Colonic mucosa (tissue), 4 donors: ENCODE measurements at regions not wholly inside any gene's neighbourhood (a gene's known extent, or its start where the extent isn't known, plus 50 kb on each side); places are given as distances from the start of the nearest gene placed in this dataset.

ENCODE experiments used
- DNase-seq: peaks from one replicate; pipeline ENCODE4 v3.0.0-alpha.2; 2020
- H3K27ac ChIP-seq: fragments of 200-600 bp; one replicate; pipeline ENCODE4 v1.8.0; 2021
- H3K27me3 ChIP-seq: fragments of 200-600 bp; one replicate; pipeline ENCODE4 v1.8.0; 2021
- H3K36me3 ChIP-seq: fragments of 200-600 bp; one replicate; pipeline ENCODE4 v1.8.0; 2021
- H3K4me1 ChIP-seq: fragments of 200-600 bp; one replicate; pipeline ENCODE4 v1.8.0; 2021; ENCODE audit warnings: mild to moderate bottlenecking
- H3K4me3 ChIP-seq: fragments of 200-600 bp; one replicate; pipeline ENCODE4 v1.8.0; 2021
- H3K9ac ChIP-seq, 2 donors: one replicate each; pipeline ENCODE4 v1.7.0; 2013; ENCODE audit warnings: control low read depth in 2 of 2, low read depth in 2 of 2, low read length in 2 of 2
- H3K9me3 ChIP-seq: fragments of 200-600 bp; one replicate; pipeline ENCODE4 v1.8.0; 2021
- intact Hi-C: fragments of 100-400 bp; cut with DNase I; formaldehyde crosslinking; loops from one replicate; pipeline ENCODE4 v1.14.1; 2022
- TF ChIP-seq, protein P1 (sequence below): fragments of 200-600 bp; IDR thresholded peaks from one replicate; pipeline ENCODE4 v1.8.0; 2022; ENCODE audit warnings: antibody characterized with exemption, mild to moderate bottlenecking
- donor health status: healthy.
- donor health status: DM: no; HTN: no; CAD: no.
- donor health status: DM: no; HTN: no; CAD: no.

DNA sequence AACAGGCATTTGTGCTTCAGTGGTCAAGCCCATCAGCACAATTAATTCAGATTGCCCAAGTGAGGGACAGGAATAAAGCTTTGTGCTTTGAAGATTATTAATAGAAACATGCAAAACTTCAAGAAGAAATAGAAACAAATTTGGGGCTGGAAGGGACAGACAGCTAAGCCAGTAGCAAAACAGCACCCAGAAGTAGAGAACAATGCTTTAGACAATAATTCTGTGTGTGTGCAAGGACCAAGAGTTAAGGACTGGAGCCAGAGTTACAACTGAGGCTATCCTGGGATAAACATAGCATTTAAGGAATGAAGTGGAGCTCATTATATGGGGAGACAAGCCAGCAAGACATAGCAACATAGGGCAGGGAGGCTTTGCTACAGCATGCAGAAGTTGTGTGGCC, 251.9 kb upstream of the DAB1 start:
- Histone ChIP-seq H3K27ac (no peak overlapping the region), H3K27me3 (no peaks in the 10 kb centered on the region), H3K36me3 (no peaks in the 10 kb centered on the region), H3K4me1 (no peaks in the 10 kb centered on the region), H3K9ac (no peak overlapping the region), H3K4me3 (no peak overlapping the region), H3K9me3 (no peaks in the 10 kb centered on the region)
- intact Hi-C loops = no loop called here
- DNase-seq = no peak
- TF ChIP-seq, protein P1, sequence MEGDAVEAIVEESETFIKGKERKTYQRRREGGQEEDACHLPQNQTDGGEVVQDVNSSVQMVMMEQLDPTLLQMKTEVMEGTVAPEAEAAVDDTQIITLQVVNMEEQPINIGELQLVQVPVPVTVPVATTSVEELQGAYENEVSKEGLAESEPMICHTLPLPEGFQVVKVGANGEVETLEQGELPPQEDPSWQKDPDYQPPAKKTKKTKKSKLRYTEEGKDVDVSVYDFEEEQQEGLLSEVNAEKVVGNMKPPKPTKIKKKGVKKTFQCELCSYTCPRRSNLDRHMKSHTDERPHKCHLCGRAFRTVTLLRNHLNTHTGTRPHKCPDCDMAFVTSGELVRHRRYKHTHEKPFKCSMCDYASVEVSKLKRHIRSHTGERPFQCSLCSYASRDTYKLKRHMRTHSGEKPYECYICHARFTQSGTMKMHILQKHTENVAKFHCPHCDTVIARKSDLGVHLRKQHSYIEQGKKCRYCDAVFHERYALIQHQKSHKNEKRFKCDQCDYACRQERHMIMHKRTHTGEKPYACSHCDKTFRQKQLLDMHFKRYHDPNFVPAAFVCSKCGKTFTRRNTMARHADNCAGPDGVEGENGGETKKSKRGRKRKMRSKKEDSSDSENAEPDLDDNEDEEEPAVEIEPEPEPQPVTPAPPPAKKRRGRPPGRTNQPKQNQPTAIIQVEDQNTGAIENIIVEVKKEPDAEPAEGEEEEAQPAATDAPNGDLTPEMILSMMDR = no peak

DNA sequence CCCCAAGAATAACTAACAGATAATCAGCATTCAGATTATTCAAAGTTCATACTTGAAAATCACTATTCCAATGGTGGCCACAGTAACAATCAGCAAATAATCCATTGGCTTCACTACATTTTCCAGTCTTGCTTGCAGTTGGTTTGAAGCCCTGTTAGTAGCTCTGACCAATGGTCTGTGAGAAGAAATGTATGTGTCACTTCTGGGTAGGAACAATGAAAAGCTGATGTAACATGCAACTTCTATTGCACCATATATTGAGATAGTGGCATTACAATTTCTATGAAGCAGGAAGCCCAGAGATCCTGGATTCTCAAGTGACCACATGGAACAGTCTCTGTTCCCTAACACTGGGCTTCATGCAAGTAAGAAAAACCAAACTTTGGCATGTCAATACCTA, 250.9 kb upstream of the DAB1 start:
- H3K27me3 ChIP-seq = no peaks in the 10 kb centered on the region
- H3K9me3 ChIP-seq = no peaks in the 10 kb centered on the region
- no peak overlapping the region for H3K4me3 ChIP-seq
- H3K36me3 ChIP-seq = no peaks in the 10 kb centered on the region
- H3K27ac ChIP-seq = no peak overlapping the region
- DNase-seq = no peak
- no peaks in the 10 kb centered on the region for H3K4me1 ChIP-seq
- no peak overlapping the region for H3K9ac ChIP-seq
- intact Hi-C loops = no loop called here
- TF ChIP-seq, protein P1 = no peak

DNA sequence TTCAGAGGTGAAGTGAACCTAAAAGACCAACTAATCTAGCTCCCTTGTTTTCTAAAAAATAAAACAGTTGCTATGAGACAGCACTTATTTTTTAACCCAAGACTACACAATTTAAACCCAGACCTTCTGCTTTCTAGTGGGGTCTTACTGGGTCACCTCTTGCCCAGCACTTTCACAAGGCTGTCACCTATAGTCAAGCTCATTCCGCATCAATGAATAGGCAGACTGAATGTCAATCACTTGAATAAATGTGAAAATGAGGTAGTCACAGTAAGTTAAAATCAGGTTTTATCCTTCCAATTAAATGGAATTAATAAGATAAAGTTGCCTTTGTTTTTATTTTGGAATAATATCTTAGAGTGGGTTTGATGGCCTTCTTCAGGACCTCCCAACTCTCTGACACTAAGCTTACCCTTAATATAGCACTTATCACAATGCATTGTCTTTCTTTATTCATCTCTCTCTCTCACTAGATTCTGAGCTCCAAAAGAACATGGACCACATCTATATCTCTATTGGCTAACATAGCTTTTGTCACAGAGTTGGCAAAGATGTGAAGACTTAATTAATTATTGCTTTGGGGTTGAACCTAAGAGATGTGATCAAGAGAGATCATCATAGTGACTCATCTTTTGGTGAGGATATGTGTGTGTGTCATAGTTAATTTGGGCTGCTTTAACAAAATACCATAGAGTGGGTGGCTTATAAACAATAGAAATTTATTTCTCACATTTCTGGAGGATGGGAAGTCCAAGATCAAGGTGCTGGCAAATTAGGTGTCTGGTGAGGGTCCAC, 248.7 kb upstream of the DAB1 start:
- Histone ChIP-seq H3K27ac (no peak overlapping the region), H3K27me3 (no peaks in the 10 kb centered on the region), H3K9me3 (no peaks in the 10 kb centered on the region), H3K36me3 (no peaks in the 10 kb centered on the region), H3K4me3 (no peak overlapping the region), H3K9ac (no peak overlapping the region), H3K4me1 (no peaks in the 10 kb centered on the region)
- DNase-seq = no peak
- intact Hi-C loops = no loop called here
- TF ChIP-seq, protein P1 = no peak

DNA sequence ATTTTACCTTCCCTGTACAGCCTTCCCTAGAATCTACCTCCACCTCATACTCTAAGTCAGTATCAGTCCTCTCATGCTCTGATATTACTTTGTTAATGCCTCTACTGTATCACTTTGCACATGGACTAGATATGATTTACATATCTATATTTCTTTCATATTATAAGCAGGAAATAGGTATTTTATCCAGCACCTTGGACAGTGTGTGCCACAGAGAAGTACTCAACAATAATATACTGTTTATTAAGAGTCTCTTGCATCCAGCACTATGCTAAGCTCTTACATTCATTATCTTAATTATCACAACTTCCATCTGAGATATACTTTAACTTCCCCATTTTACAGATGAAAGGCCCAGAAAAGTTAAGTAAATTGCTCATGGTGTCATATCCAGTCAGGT, 247.9 kb upstream of the DAB1 start:
- Histone ChIP-seq H3K27me3 (no peaks in the 10 kb centered on the region), H3K9ac (no peak overlapping the region), H3K4me3 (no peak overlapping the region), H3K36me3 (no peaks in the 10 kb centered on the region), H3K9me3 (no peaks in the 10 kb centered on the region), H3K4me1 (no peaks in the 10 kb centered on the region), H3K27ac (no peak overlapping the region)
- TF ChIP-seq, protein P1 = no peak
- no peak for DNase-seq
- intact Hi-C loops = no loop called here

DNA sequence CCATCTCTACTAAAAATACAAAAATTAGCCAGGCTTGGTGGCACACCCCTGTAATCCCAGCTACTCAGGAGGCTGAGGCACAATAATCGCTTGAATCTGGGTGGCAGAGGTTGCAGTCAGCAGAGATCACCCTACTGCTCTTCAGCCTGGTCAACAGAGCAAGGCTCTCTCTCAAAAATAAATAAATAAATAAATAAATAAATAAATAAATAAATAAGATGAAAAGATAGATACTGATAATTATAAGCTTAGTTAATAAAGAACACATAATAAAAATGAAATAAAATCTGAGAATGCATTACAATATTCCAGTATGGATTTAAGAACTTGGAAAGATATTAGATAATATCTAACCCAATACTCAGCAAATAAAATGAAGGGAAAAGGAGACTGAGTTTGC, 235.9 kb upstream of the DAB1 start:
- no peak for DNase-seq
- Histone ChIP-seq H3K4me3 (no peak overlapping the region), H3K9me3 (no peaks in the 10 kb centered on the region), H3K27me3 (no peaks in the 10 kb centered on the region), H3K9ac (no peak overlapping the region), H3K4me1 (no peaks in the 10 kb centered on the region), H3K27ac (no peak overlapping the region), H3K36me3 (no peaks in the 10 kb centered on the region)
- intact Hi-C loops = no loop called here
- TF ChIP-seq, protein P1 = no peak
